Right lobe of liver (tissue), 4 donors: ENCODE measurements at regions not wholly inside any gene's neighbourhood (a gene's known extent, or its start where the extent isn't known, plus 50 kb on each side); places are given as distances from the start of the nearest gene placed in this dataset.

ENCODE experiments used
- POLR2A ChIP-seq: fragments of 450-650 bp; IDR thresholded peaks from one replicate; pipeline ENCODE4 v1.6.1; 2017; ENCODE audit warnings: antibody characterized with exemption, mild to moderate bottlenecking
- TF ChIP-seq, protein P1 (sequence below), 4 donors: fragments of 200-600 bp in 3 of 4; fragments of 450-650 bp in 1 of 4; IDR thresholded peaks; one replicate each; pipeline versions ENCODE4 v1.5.1 to v1.8.0; 2016 to 2022; ENCODE audit warnings: antibody characterized with exemption in 4 of 4, mild to moderate bottlenecking in 2 of 4
- donor health status: DM: no; HTN: no; CAD: no.
- donor health status: DM: no; HTN: no; CAD: no.
- donor health status: DM: no; HTN: yes; CAD: no.

DNA sequence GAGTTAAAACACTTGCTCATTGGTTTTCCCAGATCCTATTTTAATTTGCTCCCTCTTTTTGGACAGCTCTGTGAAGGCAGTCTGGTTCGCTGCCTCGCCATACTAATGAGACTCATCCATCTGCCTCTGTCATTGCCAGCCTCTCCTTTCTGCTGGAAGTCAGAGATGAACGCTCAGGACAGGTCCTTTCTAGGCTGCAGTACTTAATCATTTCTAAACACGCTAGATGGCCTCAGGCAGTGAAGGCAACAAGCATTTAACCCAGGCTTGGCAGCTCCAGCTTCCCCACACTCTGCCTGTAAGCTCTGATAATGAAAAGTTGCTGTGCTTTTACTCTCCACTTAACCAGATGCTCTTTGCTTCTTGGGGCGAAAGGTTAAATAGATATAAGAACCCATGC lies 286.7 kb upstream of the POU3F2 start:
- TF ChIP-seq, protein P1, sequence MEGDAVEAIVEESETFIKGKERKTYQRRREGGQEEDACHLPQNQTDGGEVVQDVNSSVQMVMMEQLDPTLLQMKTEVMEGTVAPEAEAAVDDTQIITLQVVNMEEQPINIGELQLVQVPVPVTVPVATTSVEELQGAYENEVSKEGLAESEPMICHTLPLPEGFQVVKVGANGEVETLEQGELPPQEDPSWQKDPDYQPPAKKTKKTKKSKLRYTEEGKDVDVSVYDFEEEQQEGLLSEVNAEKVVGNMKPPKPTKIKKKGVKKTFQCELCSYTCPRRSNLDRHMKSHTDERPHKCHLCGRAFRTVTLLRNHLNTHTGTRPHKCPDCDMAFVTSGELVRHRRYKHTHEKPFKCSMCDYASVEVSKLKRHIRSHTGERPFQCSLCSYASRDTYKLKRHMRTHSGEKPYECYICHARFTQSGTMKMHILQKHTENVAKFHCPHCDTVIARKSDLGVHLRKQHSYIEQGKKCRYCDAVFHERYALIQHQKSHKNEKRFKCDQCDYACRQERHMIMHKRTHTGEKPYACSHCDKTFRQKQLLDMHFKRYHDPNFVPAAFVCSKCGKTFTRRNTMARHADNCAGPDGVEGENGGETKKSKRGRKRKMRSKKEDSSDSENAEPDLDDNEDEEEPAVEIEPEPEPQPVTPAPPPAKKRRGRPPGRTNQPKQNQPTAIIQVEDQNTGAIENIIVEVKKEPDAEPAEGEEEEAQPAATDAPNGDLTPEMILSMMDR (IDR thresholded peaks at IDR 0.05) = no peak
- no peak for TF ChIP-seq POLR2A
